Tibial nerve (tissue), 4 donors: ENCODE measurements at regions not wholly inside any gene's neighbourhood (a gene's known extent, or its start where the extent isn't known, plus 50 kb on each side); places are given as distances from the start of the nearest gene placed in this dataset.

Experiments
- CTCF ChIP-seq, 5 experiments: fragments of 200-600 bp in 3 of 5; fragments of 450-650 bp in 2 of 5; sonication (generic) in 3 of 5; IDR thresholded peaks; one replicate each; pipeline ENCODE4 v1.5.1; 2016 to 2019; ENCODE audit warnings: antibody characterized with exemption in 5 of 5, mild to moderate bottlenecking in 3 of 5, moderate library complexity in 2 of 5
- EP300 ChIP-seq, 2 donors: sonication (generic); formaldehyde crosslinking; IDR thresholded peaks; one replicate each; pipeline ENCODE4 v1.6.1; 2017; ENCODE audit warnings: antibody characterized with exemption in 2 of 2, mild to moderate bottlenecking in 1 of 2
- POLR2A ChIP-seq, 2 donors: fragments of 450-650 bp; IDR thresholded peaks; one replicate each; pipeline ENCODE4 v1.6.1; 2017; ENCODE audit warnings: antibody characterized with exemption in 2 of 2, mild to moderate bottlenecking in 2 of 2, moderate library complexity in 2 of 2

DNA sequence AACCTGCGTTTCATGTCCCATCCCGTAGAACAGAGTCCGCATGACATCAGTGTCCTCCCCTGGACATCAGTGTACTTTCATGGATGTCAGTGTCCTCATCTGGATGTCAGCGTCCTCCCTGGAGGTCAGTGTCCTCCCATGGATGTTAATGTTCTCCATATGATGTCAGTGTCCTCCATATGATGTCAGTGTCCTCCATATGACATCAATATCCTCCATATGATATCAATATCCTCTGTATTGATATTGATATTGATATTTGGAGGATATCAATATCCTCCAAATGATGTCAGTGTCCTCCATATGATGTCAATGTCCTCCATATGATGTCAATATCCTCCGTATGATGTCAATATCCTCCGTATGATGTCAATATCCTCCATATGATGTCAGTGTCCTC, 284.9 kb downstream of the AJAP1 start:
- no peak for TF ChIP-seq POLR2A (IDR thresholded peaks at IDR 0.05)
- TF ChIP-seq EP300 (IDR thresholded peaks at IDR 0.05), result no peak
- no peak for TF ChIP-seq CTCF (IDR thresholded peaks at IDR 0.05)
